RWPE1 (cell line): ENCODE measurements at regions not wholly inside any gene's neighbourhood (a gene's known extent, or its start where the extent isn't known, plus 50 kb on each side); places are given as distances from the start of the nearest gene placed in this dataset.

ENCODE experiments used
- CTCF ChIA-PET: fragments of 350-600 bp; sonication (Branson Sonifier 250); formaldehyde crosslinking; extraction: SDS; loops from one replicate; lab custom pipeline; 2021; lab: Yijun Ruan, JAX
- POLR2A ChIA-PET: fragments of 400-600 bp; formaldehyde crosslinking; extraction: SDS; loops from one replicate; lab custom pipeline; 2020; ENCODE audit warnings: antibody characterized with exemption; ENCODE audit not compliant: low non-redundant PET; lab: Yijun Ruan, JAX
- DNase-seq: peaks from one replicate; pipeline ENCODE4 v3.0.0; 2012; ENCODE audit warnings: low spot score
- H3K27ac ChIP-seq: fragments of 450-650 bp; 2 replicates; pipeline ENCODE4 v1.5.1; 2017
- TF ChIP-seq, protein P1 (sequence below): fragments of 450-650 bp; conservative IDR thresholded peaks from 2 replicates; pipeline ENCODE4 v1.5.1; 2017; ENCODE audit warnings: low read depth, mild to moderate bottlenecking

DNA sequence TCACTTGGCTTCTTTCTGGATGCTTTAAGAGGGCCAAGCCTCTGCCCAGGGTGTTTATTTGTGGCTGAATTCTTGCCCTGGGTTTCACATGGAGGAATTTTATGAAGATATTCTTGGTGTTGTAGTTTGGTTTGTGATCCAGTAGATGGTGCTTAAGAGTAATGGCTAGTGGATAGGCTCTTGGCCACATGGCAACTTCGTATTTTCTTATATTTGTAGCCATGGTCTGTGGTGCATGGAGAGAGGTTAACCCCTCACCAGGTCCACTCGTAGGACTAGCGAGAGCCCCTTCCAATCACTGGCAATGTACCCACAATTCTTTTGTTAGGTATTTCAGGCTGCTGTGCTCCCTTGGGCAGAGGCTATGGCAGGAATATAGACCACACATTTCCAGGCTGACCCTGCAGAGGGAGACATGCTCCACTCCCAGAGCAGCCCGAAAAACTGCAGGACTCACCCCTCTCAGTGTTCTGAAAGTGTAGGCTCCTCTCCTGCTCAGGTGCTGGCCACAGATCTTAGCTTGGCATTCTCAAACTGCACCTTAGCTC lies 582.1 kb upstream of the SETBP1 start:
- CTCF ChIA-PET = interaction anchor here (0.7 kb wide), 1 partner anchor 1385 kb away, joined by 3 read pairs; no protein-coding TSS in a partner anchor
- POLR2A ChIA-PET = no interaction called here
- TF ChIP-seq, protein P1, sequence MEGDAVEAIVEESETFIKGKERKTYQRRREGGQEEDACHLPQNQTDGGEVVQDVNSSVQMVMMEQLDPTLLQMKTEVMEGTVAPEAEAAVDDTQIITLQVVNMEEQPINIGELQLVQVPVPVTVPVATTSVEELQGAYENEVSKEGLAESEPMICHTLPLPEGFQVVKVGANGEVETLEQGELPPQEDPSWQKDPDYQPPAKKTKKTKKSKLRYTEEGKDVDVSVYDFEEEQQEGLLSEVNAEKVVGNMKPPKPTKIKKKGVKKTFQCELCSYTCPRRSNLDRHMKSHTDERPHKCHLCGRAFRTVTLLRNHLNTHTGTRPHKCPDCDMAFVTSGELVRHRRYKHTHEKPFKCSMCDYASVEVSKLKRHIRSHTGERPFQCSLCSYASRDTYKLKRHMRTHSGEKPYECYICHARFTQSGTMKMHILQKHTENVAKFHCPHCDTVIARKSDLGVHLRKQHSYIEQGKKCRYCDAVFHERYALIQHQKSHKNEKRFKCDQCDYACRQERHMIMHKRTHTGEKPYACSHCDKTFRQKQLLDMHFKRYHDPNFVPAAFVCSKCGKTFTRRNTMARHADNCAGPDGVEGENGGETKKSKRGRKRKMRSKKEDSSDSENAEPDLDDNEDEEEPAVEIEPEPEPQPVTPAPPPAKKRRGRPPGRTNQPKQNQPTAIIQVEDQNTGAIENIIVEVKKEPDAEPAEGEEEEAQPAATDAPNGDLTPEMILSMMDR = no peak
- no peak overlapping the region for H3K27ac ChIP-seq
- no peak for DNase-seq

GRCh38 chr18:44107187-44107586 lies 573.5 kb upstream of the SETBP1 start:
- no peak for DNase-seq
- ChIA-PET CTCF (no interaction called here), POLR2A (no interaction called here)
- TF ChIP-seq, protein P1 = no peak
- H3K27ac ChIP-seq = no peak overlapping the region

DNA sequence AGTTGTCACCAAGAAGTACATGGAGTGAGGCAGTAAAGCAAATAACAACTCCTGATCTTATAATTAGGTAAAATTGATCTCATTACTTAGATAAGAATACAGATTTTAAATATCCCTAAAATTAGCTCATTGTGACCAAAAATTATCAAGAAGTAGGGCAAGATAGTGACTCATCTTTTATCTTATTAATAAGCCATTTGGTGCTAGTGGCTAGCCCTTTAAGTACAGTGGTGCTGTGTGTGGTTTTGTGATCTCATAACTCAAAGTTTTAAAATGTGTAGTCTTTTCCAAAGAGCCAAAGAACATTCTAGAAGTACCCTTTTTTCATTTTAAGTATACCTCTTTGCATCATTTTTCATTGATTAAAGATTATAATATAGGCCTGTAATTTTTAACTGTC lies 569.4 kb upstream of the SETBP1 start:
- H3K27ac ChIP-seq = no peak overlapping the region
- CTCF ChIA-PET = no interaction called here
- POLR2A ChIA-PET = no interaction called here
- TF ChIP-seq, protein P1 = no peak
- no peak for DNase-seq

- ChIA-PET POLR2A (no interaction called here), CTCF (no interaction called here)
- no peak overlapping the region for H3K27ac ChIP-seq
- TF ChIP-seq, protein P1 = no peak
- DNase-seq = no peak
Measured at GRCh38 chr18:44117821-44118220, 562.9 kb upstream of the SETBP1 start.

DNA sequence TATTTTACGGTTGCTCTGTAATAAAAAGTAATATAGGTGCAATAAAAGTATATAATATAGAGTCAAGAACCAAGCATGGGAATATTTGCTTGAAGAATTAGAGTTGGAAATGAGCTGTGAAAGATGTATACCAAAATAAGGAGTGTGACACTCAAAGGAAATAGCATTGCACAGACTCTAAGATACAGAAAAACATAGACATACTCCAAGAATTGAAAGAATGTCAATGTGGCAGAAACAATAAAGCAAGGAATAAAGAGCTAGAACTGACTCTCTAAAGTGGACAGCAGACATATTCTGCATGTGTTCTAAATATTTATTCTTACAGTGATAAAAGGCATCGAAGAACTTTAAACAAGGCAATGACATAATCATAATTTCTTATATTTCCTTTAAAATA lies 561.1 kb upstream of the SETBP1 start:
- ChIA-PET POLR2A (no interaction called here), CTCF (no interaction called here)
- DNase-seq = no peak
- no peak overlapping the region for H3K27ac ChIP-seq
- TF ChIP-seq, protein P1 = no peak

- CTCF ChIA-PET = no interaction called here
- H3K27ac ChIP-seq = no peak overlapping the region
- DNase-seq = no peak
- POLR2A ChIA-PET = no interaction called here
- TF ChIP-seq, protein P1 = no peak
Measured at GRCh38 chr18:44123743-44124142, 556.9 kb upstream of the SETBP1 start.
